HG03064 (cell line): ENCODE measurements at regions not wholly inside any gene's neighbourhood (a gene's known extent, or its start where the extent isn't known, plus 50 kb on each side); places are given as distances from the start of the nearest gene placed in this dataset.

Experiments
- ATAC-seq: cut with Tn5 transposase; IDR thresholded peaks from one replicate; pipeline ENCODE4 v1.9.1; 2021; ENCODE audit warnings: low read depth; ENCODE audit not compliant: unreplicated experiment

- no peak for ATAC-seq
These were observed 205.3 kb downstream of the TBXT start for GRCh38 chr6:165962366-165962765.

- ATAC-seq = no peak
These were observed 206.4 kb downstream of the TBXT start for GRCh38 chr6:165961233-165961632.

- ATAC-seq = no peak
These were observed 207.0 kb downstream of the TBXT start for GRCh38 chr6:165960695-165961094.

- no peak for ATAC-seq
These were observed 208.0 kb downstream of the TBXT start for GRCh38 chr6:165959627-165960026.

- no peak for ATAC-seq
These were observed 210.8 kb downstream of the TBXT start for GRCh38 chr6:165956874-165957273.

- no peak for ATAC-seq
These were observed 215.1 kb downstream of the TBXT start for GRCh38 chr6:165952514-165952913.

GRCh38 chr6:165950316-165950715 is 217.3 kb downstream of the TBXT start:
- no peak for ATAC-seq

- ATAC-seq = no peak
These were observed 218.3 kb downstream of the TBXT start for GRCh38 chr6:165949324-165949723.

GRCh38 chr6:165944002-165944466 is 223.6 kb downstream of the TBXT start:
- ATAC-seq = no peak

- no peak for ATAC-seq
These were observed 225.9 kb downstream of the TBXT start for GRCh38 chr6:165941786-165942185.

GRCh38 chr6:165941249-165941775 is 226.3 kb downstream of the TBXT start:
- ATAC-seq = no peak

GRCh38 chr6:165940366-165940765 is 227.3 kb downstream of the TBXT start:
- ATAC-seq = no peak

- ATAC-seq = no peak
These were observed 227.9 kb downstream of the TBXT start for GRCh38 chr6:165939601-165940290.

GRCh38 chr6:165939047-165939446 is 228.6 kb downstream of the TBXT start:
- no peak for ATAC-seq

- ATAC-seq = no peak
These were observed 229.9 kb downstream of the TBXT start for GRCh38 chr6:165937564-165938358.

- ATAC-seq = no peak
These were observed 231.0 kb downstream of the TBXT start for GRCh38 chr6:165936660-165937059.

- no peak for ATAC-seq
These were observed 231.6 kb downstream of the TBXT start for GRCh38 chr6:165936096-165936495.

- no peak for ATAC-seq
These were observed 236.0 kb downstream of the TBXT start for GRCh38 chr6:165931675-165932074.

GRCh38 chr6:165930668-165931214 is 236.9 kb downstream of the TBXT start:
- ATAC-seq = no peak

- ATAC-seq = no peak
These were observed 238.0 kb downstream of the TBXT start for GRCh38 chr6:165929607-165930006.

- no peak for ATAC-seq
These were observed 241.3 kb downstream of the TBXT start for GRCh38 chr6:165926378-165926777.
